SK-MEL-5 (cell line): ENCODE measurements at regions not wholly inside any gene's neighbourhood (a gene's known extent, or its start where the extent isn't known, plus 50 kb on each side); places are given as distances from the start of the nearest gene placed in this dataset.
"Not testable (repeated sequence)": the region's sequence is repeated elsewhere in the genome, so short reads cannot be mapped to it uniquely, and the experiment has no call there.

Experiments used
- DNase-seq: peaks from one replicate; pipeline ENCODE4 v3.0.0-alpha.2; 2016; ENCODE audit warnings: low read depth, low spot score
- in situ Hi-C: cut with HindIII; loops from 2 replicates; pipeline ENCODE4 v1.10.0; 2016; ENCODE audit warnings: low sequenced_read_pairs, high pct_unique_total_duplicates, low pct_unique_long_range_greater_than_20kb

GRCh38 chr4:173682609-173683008 is 152.6 kb upstream of the HAND2 start:
- DNase-seq, result no peak
- in situ Hi-C loops, result no loop called here

- no peak for DNase-seq
- in situ Hi-C loops, result no loop called here
Measured at GRCh38 chr4:173680278-173680677, 150.2 kb upstream of the HAND2 start.

- DNase-seq, result no peak
- in situ Hi-C loops, result no loop called here
Measured at GRCh38 chr4:173675446-173675845, 145.4 kb upstream of the HAND2 start.

GRCh38 chr4:173669460-173670179 is 139.6 kb upstream of the HAND2 start:
- DNase-seq, result no peak
- in situ Hi-C loops, result no loop called here

GRCh38 chr4:173661001-173661400 is 131.0 kb upstream of the HAND2 start:
- in situ Hi-C loops, result no loop called here
- no peak for DNase-seq

- in situ Hi-C loops, result no loop called here
- no peak for DNase-seq
Measured at GRCh38 chr4:173656898-173657297, 126.9 kb upstream of the HAND2 start.

- in situ Hi-C loops, result no loop called here
- DNase-seq, result no peak
Measured at GRCh38 chr4:173652283-173652931, 122.4 kb upstream of the HAND2 start.

- DNase-seq, result no peak
- in situ Hi-C loops, result no loop called here
Measured at GRCh38 chr4:173651651-173652282, 121.7 kb upstream of the HAND2 start.

GRCh38 chr4:173647902-173648301 is 117.9 kb upstream of the HAND2 start:
- DNase-seq, result no peak

GRCh38 chr4:173642509-173642908 is 112.5 kb upstream of the HAND2 start:
- DNase-seq, result no peak
- in situ Hi-C loops, result no loop called here

More at GRCh38 chr4:173647902-173648301, 117.9 kb upstream of the HAND2 start:
- in situ Hi-C loops, result no loop called here

- DNase-seq, result no peak
- in situ Hi-C loops, result no loop called here
Measured at GRCh38 chr4:173635395-173635794, 105.4 kb upstream of the HAND2 start.

- in situ Hi-C loops, result no loop called here
- DNase-seq, result no peak
Measured at GRCh38 chr4:173626277-173626676, 96.2 kb upstream of the HAND2 start.

- in situ Hi-C loops, DNase-seq: not testable (repeated sequence)
Measured at GRCh38 chr4:173618648-173619047, 88.6 kb upstream of the HAND2 start.

GRCh38 chr4:173609158-173609557 is 79.1 kb upstream of the HAND2 start:
- in situ Hi-C loops, result no loop called here
- DNase-seq, result no peak

GRCh38 chr4:173608632-173609031 is 78.6 kb upstream of the HAND2 start:
- DNase-seq, in situ Hi-C loops: not testable (repeated sequence)

- peak; percentile 20 for DNase-seq
- in situ Hi-C loops, result no loop called here
Measured at GRCh38 chr4:173591760-173592159, 61.7 kb upstream of the HAND2 start.

GRCh38 chr4:173590697-173591096 is 60.7 kb upstream of the HAND2 start:
- no peak for DNase-seq
- in situ Hi-C loops, result no loop called here

GRCh38 chr4:173585876-173586572 is 56.0 kb upstream of the HAND2 start:
- DNase-seq, result no peak
- in situ Hi-C loops, result no loop called here
